ENCODE measurements at regions not wholly inside any gene's neighbourhood (a gene's known extent, or its start where the extent isn't known, plus 50 kb on each side); places are given as distances from the start of the nearest gene placed in this dataset.

DNA sequence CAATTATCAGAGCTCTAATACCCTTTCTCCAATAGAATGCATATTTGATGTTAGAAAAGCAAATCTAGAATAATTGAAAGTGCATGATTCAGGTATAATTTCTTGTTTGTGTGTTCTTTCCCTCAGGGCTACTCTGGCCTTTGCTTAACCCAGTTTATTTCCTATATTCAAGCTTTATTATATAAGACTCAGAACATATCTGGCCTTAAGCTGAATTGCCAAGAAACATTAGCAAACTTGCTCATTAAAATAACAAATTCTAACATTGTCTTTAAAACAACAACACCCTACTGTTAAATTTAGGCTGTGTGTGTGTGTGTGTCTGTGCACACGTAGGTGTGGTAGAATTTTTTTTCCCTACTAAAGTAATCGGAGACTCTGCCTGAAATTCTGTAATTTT, 426.5 kb downstream of the UTRN start:
- H3K9me3 ChIP-seq (ENCODE audit: control insufficient read depth, insufficient read depth, low read length), result no peaks in the 10 kb centered on the region
- no CpG with 5 or more reads among the region's 2 CpGs for WGBS (ENCODE audit: insufficient coverage, insufficient read length)
- H3K27me3 ChIP-seq (ENCODE audit: control insufficient read depth, insufficient read depth, low read length), result no peaks in the 10 kb centered on the region
- no peak overlapping the region for H3K4me3 ChIP-seq (ENCODE audit: low read length)
- no peaks in the 10 kb centered on the region for H3K36me3 ChIP-seq (ENCODE audit: control insufficient read depth, insufficient read depth, low read length)
- H3K27ac ChIP-seq (ENCODE audit: low read length), result no peak overlapping the region
- H3K4me1 ChIP-seq (ENCODE audit: control insufficient read depth, insufficient read depth, low read length), result no peaks in the 10 kb centered on the region
- no peak for DNase-seq (ENCODE audit: low read depth, low spot score)

DNA sequence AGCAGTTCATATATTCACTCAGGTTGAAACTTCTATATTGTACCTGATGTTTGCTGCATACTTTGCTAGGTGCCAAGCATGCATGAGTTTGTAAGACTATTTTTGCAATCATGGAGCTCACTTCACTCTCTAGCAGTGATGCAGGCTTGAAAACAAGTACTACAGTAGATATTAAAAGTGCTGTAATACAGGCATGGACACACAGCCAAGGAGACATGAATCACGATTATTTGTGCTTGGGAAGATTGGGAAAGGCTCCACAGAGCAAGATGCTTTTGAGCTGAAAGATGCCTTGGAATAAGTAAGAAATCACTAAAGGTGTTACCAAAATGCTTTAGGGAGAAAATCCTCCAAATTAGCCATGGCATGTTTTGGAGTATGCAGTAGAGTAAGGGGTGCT, 427.4 kb downstream of the UTRN start:
- WGBS (ENCODE audit: insufficient coverage, insufficient read length), result no CpG with 5 or more reads among the region's 1 CpG
- H3K4me3 ChIP-seq (ENCODE audit: low read length), result no peak overlapping the region
- H3K36me3 ChIP-seq (ENCODE audit: control insufficient read depth, insufficient read depth, low read length), result no peaks in the 10 kb centered on the region
- no peak overlapping the region for H3K27ac ChIP-seq (ENCODE audit: low read length)
- H3K4me1 ChIP-seq (ENCODE audit: control insufficient read depth, insufficient read depth, low read length), result no peaks in the 10 kb centered on the region
- no peak for DNase-seq (ENCODE audit: low read depth, low spot score)
- H3K27me3 ChIP-seq (ENCODE audit: control insufficient read depth, insufficient read depth, low read length), result no peaks in the 10 kb centered on the region
- no peaks in the 10 kb centered on the region for H3K9me3 ChIP-seq (ENCODE audit: control insufficient read depth, insufficient read depth, low read length)

DNA sequence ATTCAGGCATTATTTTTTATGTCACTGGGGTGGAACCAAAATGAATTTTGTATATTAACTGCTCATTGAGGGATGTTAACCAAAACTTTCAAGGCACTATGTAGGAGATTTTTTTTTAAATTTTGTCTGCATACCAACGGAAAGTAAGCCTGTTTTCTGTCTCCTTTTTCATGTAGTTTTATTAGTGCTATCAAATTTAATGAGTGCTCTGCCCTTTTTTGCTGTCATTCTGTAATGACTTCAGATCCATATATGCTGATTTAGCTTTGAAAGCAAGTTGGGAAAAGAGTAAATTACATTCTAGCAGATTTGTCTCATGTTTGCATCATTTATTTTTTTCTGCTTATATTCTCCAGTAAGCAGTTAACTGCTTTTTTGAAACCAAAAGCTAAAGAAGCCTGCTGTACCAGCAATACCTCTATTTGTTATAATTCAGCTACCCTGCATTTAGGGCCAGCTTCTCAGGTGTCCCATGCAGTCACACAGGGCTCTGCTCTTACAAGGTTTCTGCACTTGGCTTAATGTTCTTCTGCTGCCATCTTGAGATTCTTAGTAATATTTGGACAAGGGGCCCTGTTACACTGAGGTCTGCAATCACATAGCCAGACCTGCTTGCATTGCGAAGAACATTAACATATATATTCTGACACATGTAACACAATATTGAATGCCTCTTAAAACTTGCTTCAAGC, 429.0 kb downstream of the UTRN start:
- no peaks in the 10 kb centered on the region for H3K9me3 ChIP-seq (ENCODE audit: control insufficient read depth, insufficient read depth, low read length)
- no peaks in the 10 kb centered on the region for H3K27me3 ChIP-seq (ENCODE audit: control insufficient read depth, insufficient read depth, low read length)
- no peak overlapping the region for H3K4me3 ChIP-seq (ENCODE audit: low read length)
- WGBS (ENCODE audit: insufficient coverage, insufficient read length), result no CpG with 5 or more reads among the region's 2 CpGs
- no peak for DNase-seq (ENCODE audit: low read depth, low spot score)
- no peaks in the 10 kb centered on the region for H3K36me3 ChIP-seq (ENCODE audit: control insufficient read depth, insufficient read depth, low read length)
- no peak overlapping the region for H3K27ac ChIP-seq (ENCODE audit: low read length)
- H3K4me1 ChIP-seq (ENCODE audit: control insufficient read depth, insufficient read depth, low read length), result no peaks in the 10 kb centered on the region

DNA sequence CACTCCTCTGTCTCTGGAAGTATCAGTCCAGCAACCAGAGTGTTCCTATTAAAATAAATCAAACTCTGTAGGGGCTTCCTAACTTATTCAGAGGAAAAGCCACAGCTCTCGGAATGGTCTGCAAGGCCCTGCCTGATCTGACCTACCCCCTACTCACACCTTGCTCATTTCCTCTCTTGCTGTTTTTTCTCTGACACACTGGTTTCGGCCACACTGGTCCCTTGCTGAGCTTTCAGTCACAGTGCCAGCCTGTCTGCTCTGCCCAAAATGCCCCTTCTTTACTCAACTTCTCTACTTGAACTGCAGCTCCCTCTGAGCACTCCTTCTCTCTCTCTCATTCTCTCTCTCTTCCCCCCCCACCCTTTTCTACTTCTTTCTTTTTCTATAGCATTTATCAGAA, 430.2 kb downstream of the UTRN start:
- Histone ChIP-seq H3K4me1 (ENCODE audit: control insufficient read depth, insufficient read depth, low read length) (no peaks in the 10 kb centered on the region), H3K36me3 (ENCODE audit: control insufficient read depth, insufficient read depth, low read length) (no peaks in the 10 kb centered on the region), H3K9me3 (ENCODE audit: control insufficient read depth, insufficient read depth, low read length) (no peaks in the 10 kb centered on the region), H3K27ac (ENCODE audit: low read length) (no peak overlapping the region), H3K27me3 (ENCODE audit: control insufficient read depth, insufficient read depth, low read length) (no peaks in the 10 kb centered on the region), H3K4me3 (ENCODE audit: low read length) (no peak overlapping the region)
- DNase-seq (ENCODE audit: low read depth, low spot score), result no peak
- WGBS (ENCODE audit: insufficient coverage, insufficient read length), result no CpG with 5 or more reads among the region's 2 CpGs

GRCh38 chr6:144718431-144718830, 433.3 kb downstream of the UTRN start:
- no peak for DNase-seq (ENCODE audit: low read depth, low spot score)
- H3K27ac ChIP-seq (ENCODE audit: low read length), result no peak overlapping the region
- H3K4me3 ChIP-seq (ENCODE audit: low read length), result no peak overlapping the region
- H3K27me3 ChIP-seq (ENCODE audit: control insufficient read depth, insufficient read depth, low read length), result no peaks in the 10 kb centered on the region
- no CpG with 5 or more reads among the region's 2 CpGs for WGBS (ENCODE audit: insufficient coverage, insufficient read length)
- no peaks in the 10 kb centered on the region for H3K4me1 ChIP-seq (ENCODE audit: control insufficient read depth, insufficient read depth, low read length)
- no peaks in the 10 kb centered on the region for H3K36me3 ChIP-seq (ENCODE audit: control insufficient read depth, insufficient read depth, low read length)
- no peaks in the 10 kb centered on the region for H3K9me3 ChIP-seq (ENCODE audit: control insufficient read depth, insufficient read depth, low read length)

- no peak overlapping the region for H3K27ac ChIP-seq (ENCODE audit: low read length)
- H3K4me3 ChIP-seq (ENCODE audit: low read length), result no peak overlapping the region
- no CpG with 5 or more reads among the region's 3 CpGs for WGBS (ENCODE audit: insufficient coverage, insufficient read length)
- H3K36me3 ChIP-seq (ENCODE audit: control insufficient read depth, insufficient read depth, low read length), result no peaks in the 10 kb centered on the region
- H3K9me3 ChIP-seq (ENCODE audit: control insufficient read depth, insufficient read depth, low read length), result no peaks in the 10 kb centered on the region
- peaks cover 1% of the 10 kb centered on the region; the same call in 1 of the 2 replicates for H3K4me1 ChIP-seq (ENCODE audit: control insufficient read depth, insufficient read depth, low read length)
- no peak for DNase-seq (ENCODE audit: low read depth, low spot score)
- no peaks in the 10 kb centered on the region for H3K27me3 ChIP-seq (ENCODE audit: control insufficient read depth, insufficient read depth, low read length)
These were observed 436.1 kb downstream of the UTRN start for GRCh38 chr6:144721232-144721631.

DNA sequence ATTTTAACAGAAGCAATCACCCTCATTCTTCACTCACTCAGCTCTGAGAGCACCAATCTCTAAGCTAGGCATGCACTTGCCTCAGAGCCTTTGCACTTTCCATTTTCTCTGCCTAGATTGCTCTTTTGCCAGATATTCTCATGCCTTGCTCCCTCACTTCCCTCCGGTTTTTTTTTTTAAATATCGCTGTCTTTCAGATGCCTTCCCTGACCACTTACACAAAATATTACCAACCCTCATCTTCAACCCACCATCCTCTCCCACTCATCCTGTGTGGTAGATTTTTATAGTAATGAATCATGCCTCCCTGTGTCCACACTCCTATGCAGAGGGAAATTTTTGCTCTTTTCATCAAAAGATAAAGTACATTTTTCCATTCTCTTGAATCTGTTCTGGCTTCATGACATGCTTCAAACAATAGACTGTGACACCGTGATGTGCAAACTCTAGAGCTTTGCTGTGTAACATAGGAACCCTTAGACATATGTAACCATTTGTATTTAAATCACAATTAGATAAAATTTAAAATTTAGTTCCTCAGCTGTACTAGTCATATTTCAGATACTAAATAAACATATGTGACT, 437.1 kb downstream of the UTRN start:
- WGBS (ENCODE audit: insufficient coverage, insufficient read length), result 100% methylated on average over 1 of the region's 3 CpGs
- DNase-seq (ENCODE audit: low read depth, low spot score), result no peak
- no peak overlapping the region for H3K4me3 ChIP-seq (ENCODE audit: low read length)
- peaks cover 1% of the 10 kb centered on the region; the same call in 1 of the 2 replicates for H3K4me1 ChIP-seq (ENCODE audit: control insufficient read depth, insufficient read depth, low read length)
- H3K27ac ChIP-seq (ENCODE audit: low read length), result no peak overlapping the region
- no peaks in the 10 kb centered on the region for H3K36me3 ChIP-seq (ENCODE audit: control insufficient read depth, insufficient read depth, low read length)
- H3K27me3 ChIP-seq (ENCODE audit: control insufficient read depth, insufficient read depth, low read length), result no peaks in the 10 kb centered on the region
- H3K9me3 ChIP-seq (ENCODE audit: control insufficient read depth, insufficient read depth, low read length), result no peaks in the 10 kb centered on the region

GRCh38 chr6:144722925-144723324, 437.8 kb downstream of the UTRN start:
- H3K9me3 ChIP-seq (ENCODE audit: control insufficient read depth, insufficient read depth, low read length), result no peaks in the 10 kb centered on the region
- no peak overlapping the region for H3K27ac ChIP-seq (ENCODE audit: low read length)
- H3K4me3 ChIP-seq (ENCODE audit: low read length), result no peak overlapping the region
- no peak for DNase-seq (ENCODE audit: low read depth, low spot score)
- no peaks in the 10 kb centered on the region for H3K27me3 ChIP-seq (ENCODE audit: control insufficient read depth, insufficient read depth, low read length)
- no peaks in the 10 kb centered on the region for H3K36me3 ChIP-seq (ENCODE audit: control insufficient read depth, insufficient read depth, low read length)
- peaks cover 1% of the 10 kb centered on the region; the same call in 1 of the 2 replicates for H3K4me1 ChIP-seq (ENCODE audit: control insufficient read depth, insufficient read depth, low read length)

DNA sequence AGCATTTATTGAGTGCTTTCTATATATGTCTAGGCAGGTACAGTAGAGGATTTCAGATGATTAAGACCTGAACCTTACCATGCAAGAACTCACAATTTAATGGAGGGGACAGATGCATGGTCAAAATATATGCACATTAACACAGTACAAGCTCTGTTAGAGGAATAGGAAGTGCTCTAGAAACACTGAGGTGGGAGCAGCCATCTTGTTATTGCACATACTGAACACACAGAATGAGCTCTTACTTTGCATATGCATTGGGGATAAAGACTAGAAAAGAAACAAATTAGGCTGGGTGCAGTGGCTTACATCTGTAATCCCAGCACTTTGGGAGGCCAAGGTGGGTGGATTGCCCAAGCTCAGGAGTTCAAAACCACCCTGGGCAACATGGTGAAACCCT, 438.3 kb downstream of the UTRN start:
- DNase-seq (ENCODE audit: low read depth, low spot score), result no peak
- Histone ChIP-seq H3K9me3 (ENCODE audit: control insufficient read depth, insufficient read depth, low read length) (no peaks in the 10 kb centered on the region), H3K4me3 (ENCODE audit: low read length) (no peak overlapping the region), H3K27me3 (ENCODE audit: control insufficient read depth, insufficient read depth, low read length) (no peaks in the 10 kb centered on the region), H3K36me3 (ENCODE audit: control insufficient read depth, insufficient read depth, low read length) (no peaks in the 10 kb centered on the region), H3K4me1 (ENCODE audit: control insufficient read depth, insufficient read depth, low read length) (peaks cover 1% of the 10 kb centered on the region; the same call in 1 of the 2 replicates), H3K27ac (ENCODE audit: low read length) (no peak overlapping the region)

DNA sequence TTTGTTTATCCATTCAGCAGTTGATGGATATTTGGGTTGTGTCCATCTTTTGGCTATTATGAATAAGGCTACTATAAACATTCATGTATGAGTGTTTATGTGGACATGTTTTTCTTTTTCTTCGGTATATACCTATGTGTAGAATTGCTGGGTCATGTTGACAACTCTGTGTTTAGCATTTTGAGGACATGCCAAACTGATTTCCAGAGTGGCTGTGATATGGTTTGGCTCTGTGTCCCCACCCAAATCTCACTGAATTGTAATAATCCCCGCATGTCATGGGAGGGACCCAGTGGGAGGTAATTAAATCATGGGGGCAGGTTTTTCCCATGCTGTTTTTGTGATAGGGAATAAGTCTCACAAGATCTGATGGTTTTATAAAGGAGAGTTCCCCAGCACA, 439.7 kb downstream of the UTRN start:
- no peaks in the 10 kb centered on the region for H3K9me3 ChIP-seq (ENCODE audit: control insufficient read depth, insufficient read depth, low read length)
- DNase-seq (ENCODE audit: low read depth, low spot score), result no peak
- no peak overlapping the region for H3K4me3 ChIP-seq (ENCODE audit: low read length)
- H3K36me3 ChIP-seq (ENCODE audit: control insufficient read depth, insufficient read depth, low read length), result no peaks in the 10 kb centered on the region
- H3K27me3 ChIP-seq (ENCODE audit: control insufficient read depth, insufficient read depth, low read length), result no peaks in the 10 kb centered on the region
- WGBS (ENCODE audit: insufficient coverage, insufficient read length), result no CpG with 5 or more reads among the region's 2 CpGs
- peaks cover 1% of the 10 kb centered on the region; the same call in 1 of the 2 replicates for H3K4me1 ChIP-seq (ENCODE audit: control insufficient read depth, insufficient read depth, low read length)
- no peak overlapping the region for H3K27ac ChIP-seq (ENCODE audit: low read length)

Measured in iPS DF 6.9 (cell line).